ENCODE measurements at regions not wholly inside any gene's neighbourhood (a gene's known extent, or its start where the extent isn't known, plus 50 kb on each side); places are given as distances from the start of the nearest gene placed in this dataset.

DNA sequence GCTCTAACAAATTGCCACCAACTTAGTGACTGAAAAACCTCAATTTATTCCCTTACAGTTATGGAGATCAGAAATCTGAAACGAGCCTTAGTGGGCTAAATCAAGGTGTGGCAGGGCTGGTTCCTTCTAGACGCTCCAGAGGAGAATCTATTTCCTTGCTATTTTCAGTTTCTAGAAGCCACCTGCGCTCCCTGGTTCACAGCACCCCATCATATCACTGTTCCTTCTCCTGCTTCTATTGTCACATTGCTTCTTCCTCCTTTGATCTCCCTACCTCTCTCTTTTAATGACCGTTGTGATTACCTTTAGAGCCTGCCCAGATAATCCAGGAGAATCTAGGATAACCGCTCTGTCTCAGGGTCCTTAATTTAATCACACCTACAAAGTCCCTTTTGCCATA is 596.6 kb downstream of the PLCL1 start:
- H2AFZ ChIP-seq (ENCODE audit: low read depth): no peak overlapping the region
- H3K4me1 ChIP-seq (ENCODE audit: control insufficient read depth in 1 of 2, insufficient read depth in 2 of 2, low read depth in 1 of 2, low read length in 1 of 2): no peaks in the 10 kb centered on the region
- H3K9me3 ChIP-seq: no peaks in the 10 kb centered on the region
- H3F3A ChIP-seq (replicated peaks; ENCODE audit: insufficient read depth): no peaks in the 10 kb centered on the region
- H3K4me3 ChIP-seq (ENCODE audit: low read depth in 2 of 2, low read length in 1 of 2): no peak overlapping the region
- TF ChIP-seq FOXM1 (IDR thresholded peaks at IDR 0.05; ENCODE audit: low read depth) (no peak), NFIC (IDR thresholded peaks at IDR 0.05; ENCODE audit: borderline replicate concordance) (no peak), JUND (IDR thresholded peaks at IDR 0.05) (no peak), YY1 (IDR thresholded peaks at IDR 0.05; ENCODE audit: low read depth) (no peak), FOSL2 (IDR thresholded peaks at IDR 0.05; ENCODE audit: borderline replicate concordance, low read depth) (no peak), MEF2A (IDR thresholded peaks at IDR 0.05; ENCODE audit: borderline replicate concordance, low read depth) (no peak), SMC3 (IDR thresholded peaks at IDR 0.05; ENCODE audit: low read depth, low read length) (no peak), RFX5 (IDR thresholded peaks at IDR 0.05; ENCODE audit: low read length) (no peak), FOXJ3 (CRISPR knock-in tag; IDR thresholded peaks at IDR 0.05) (no peak)
- TF ChIP-seq, protein P1, sequence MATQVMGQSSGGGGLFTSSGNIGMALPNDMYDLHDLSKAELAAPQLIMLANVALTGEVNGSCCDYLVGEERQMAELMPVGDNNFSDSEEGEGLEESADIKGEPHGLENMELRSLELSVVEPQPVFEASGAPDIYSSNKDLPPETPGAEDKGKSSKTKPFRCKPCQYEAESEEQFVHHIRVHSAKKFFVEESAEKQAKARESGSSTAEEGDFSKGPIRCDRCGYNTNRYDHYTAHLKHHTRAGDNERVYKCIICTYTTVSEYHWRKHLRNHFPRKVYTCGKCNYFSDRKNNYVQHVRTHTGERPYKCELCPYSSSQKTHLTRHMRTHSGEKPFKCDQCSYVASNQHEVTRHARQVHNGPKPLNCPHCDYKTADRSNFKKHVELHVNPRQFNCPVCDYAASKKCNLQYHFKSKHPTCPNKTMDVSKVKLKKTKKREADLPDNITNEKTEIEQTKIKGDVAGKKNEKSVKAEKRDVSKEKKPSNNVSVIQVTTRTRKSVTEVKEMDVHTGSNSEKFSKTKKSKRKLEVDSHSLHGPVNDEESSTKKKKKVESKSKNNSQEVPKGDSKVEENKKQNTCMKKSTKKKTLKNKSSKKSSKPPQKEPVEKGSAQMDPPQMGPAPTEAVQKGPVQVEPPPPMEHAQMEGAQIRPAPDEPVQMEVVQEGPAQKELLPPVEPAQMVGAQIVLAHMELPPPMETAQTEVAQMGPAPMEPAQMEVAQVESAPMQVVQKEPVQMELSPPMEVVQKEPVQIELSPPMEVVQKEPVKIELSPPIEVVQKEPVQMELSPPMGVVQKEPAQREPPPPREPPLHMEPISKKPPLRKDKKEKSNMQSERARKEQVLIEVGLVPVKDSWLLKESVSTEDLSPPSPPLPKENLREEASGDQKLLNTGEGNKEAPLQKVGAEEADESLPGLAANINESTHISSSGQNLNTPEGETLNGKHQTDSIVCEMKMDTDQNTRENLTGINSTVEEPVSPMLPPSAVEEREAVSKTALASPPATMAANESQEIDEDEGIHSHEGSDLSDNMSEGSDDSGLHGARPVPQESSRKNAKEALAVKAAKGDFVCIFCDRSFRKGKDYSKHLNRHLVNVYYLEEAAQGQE (IDR thresholded peaks at IDR 0.05; ENCODE audit: low read depth, low read length): no peak
- TF ChIP-seq, protein P2, sequence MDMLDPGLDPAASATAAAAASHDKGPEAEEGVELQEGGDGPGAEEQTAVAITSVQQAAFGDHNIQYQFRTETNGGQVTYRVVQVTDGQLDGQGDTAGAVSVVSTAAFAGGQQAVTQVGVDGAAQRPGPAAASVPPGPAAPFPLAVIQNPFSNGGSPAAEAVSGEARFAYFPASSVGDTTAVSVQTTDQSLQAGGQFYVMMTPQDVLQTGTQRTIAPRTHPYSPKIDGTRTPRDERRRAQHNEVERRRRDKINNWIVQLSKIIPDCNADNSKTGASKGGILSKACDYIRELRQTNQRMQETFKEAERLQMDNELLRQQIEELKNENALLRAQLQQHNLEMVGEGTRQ (IDR thresholded peaks at IDR 0.05; ENCODE audit: borderline replicate concordance, low read depth, low read length): no peak
- TF ChIP-seq, protein P3, sequence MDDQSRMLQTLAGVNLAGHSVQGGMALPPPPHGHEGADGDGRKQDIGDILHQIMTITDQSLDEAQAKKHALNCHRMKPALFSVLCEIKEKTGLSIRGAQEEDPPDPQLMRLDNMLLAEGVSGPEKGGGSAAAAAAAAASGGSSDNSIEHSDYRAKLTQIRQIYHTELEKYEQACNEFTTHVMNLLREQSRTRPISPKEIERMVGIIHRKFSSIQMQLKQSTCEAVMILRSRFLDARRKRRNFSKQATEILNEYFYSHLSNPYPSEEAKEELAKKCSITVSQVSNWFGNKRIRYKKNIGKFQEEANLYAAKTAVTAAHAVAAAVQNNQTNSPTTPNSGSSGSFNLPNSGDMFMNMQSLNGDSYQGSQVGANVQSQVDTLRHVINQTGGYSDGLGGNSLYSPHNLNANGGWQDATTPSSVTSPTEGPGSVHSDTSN (IDR thresholded peaks at IDR 0.05): no peak
- ChIA-PET POLR2A (no interaction called here), CTCF (interaction anchor here (0.8 kb wide), 1 partner anchor 26 kb away, joined by 3 read pairs; no protein-coding TSS in a partner anchor)
- H3K27ac ChIP-seq (ENCODE audit: low read depth in 2 of 2, low read length in 1 of 2): no peak overlapping the region
- 10% methylated on average over 5 of the region's 5 CpGs for WGBS (ENCODE audit: low lambda C conversion rate)
- H3K9me2 ChIP-seq: no peaks in the 10 kb centered on the region
- no peaks in the 10 kb centered on the region for H3K36me3 ChIP-seq (replicated peaks in 1 of 2; ENCODE audit: control insufficient read depth in 1 of 2, insufficient read depth in 2 of 2, low read length in 1 of 2)
- H4K20me1 ChIP-seq (ENCODE audit: insufficient read depth): no peaks in the 10 kb centered on the region
- no peaks in the 10 kb centered on the region; the same call in 1 of the 2 replicates for H3K27me3 ChIP-seq (ENCODE audit: insufficient read depth)
- no peaks in the 10 kb centered on the region for H3K79me2 ChIP-seq (ENCODE audit: insufficient read depth)
- H3K9ac ChIP-seq: no peak overlapping the region
- no peak overlapping the region for H3K4me2 ChIP-seq
- no peak for DNase-seq

DNA sequence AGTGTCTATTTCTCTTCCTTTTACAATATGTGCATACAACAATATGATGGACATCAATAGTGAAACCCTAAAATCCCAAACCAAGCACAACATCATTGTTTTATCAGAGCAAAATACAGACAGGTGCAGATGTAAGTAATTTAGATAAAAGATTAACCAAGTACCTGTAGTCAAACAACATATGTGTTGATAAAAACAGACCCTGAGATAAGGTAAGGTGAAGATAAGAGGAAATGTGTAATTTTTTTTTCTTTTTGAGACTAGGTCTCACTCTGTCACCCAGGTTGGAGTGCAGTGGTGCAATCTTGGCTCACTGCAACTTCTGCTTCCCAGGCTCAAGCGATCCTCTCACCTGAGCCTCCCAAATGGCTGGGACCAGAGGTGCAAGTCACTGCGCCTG is 589.8 kb downstream of the PLCL1 start:
- Histone ChIP-seq H4K20me1 (ENCODE audit: insufficient read depth) (no peaks in the 10 kb centered on the region), H3K36me3 (replicated peaks in 1 of 2; ENCODE audit: control insufficient read depth in 1 of 2, insufficient read depth in 2 of 2, low read length in 1 of 2) (no peaks in the 10 kb centered on the region), H3K9ac (no peak overlapping the region), H3F3A (replicated peaks; ENCODE audit: insufficient read depth) (no peaks in the 10 kb centered on the region), H2AFZ (ENCODE audit: low read depth) (no peak overlapping the region), H3K79me2 (ENCODE audit: insufficient read depth) (no peaks in the 10 kb centered on the region), H3K4me3 (ENCODE audit: low read depth in 2 of 2, low read length in 1 of 2) (no peak overlapping the region), H3K27ac (ENCODE audit: low read depth in 2 of 2, low read length in 1 of 2) (no peak overlapping the region), H3K9me3 (no peaks in the 10 kb centered on the region), H3K27me3 (ENCODE audit: insufficient read depth) (no peaks in the 10 kb centered on the region; the same call in 1 of the 2 replicates), H3K4me2 (no peak overlapping the region), H3K4me1 (ENCODE audit: control insufficient read depth in 1 of 2, insufficient read depth in 2 of 2, low read depth in 1 of 2, low read length in 1 of 2) (no peaks in the 10 kb centered on the region), H3K9me2 (no peaks in the 10 kb centered on the region)
- 44% methylated on average over 2 of the region's 2 CpGs for WGBS (ENCODE audit: low lambda C conversion rate)
- TF ChIP-seq NFIC (IDR thresholded peaks at IDR 0.05; ENCODE audit: borderline replicate concordance): no peak
- no peak for TF ChIP-seq GABPA (IDR thresholded peaks at IDR 0.05; ENCODE audit: low read depth)
- TF ChIP-seq, protein P3 (IDR thresholded peaks at IDR 0.05): no peak
- TF ChIP-seq JUND (IDR thresholded peaks at IDR 0.05): no peak
- TF ChIP-seq RCOR1 (IDR thresholded peaks at IDR 0.05; ENCODE audit: low read length): no peak
- no peak for TF ChIP-seq CHD2 (IDR thresholded peaks at IDR 0.05; ENCODE audit: low read length, partially characterized antibody)
- no peak for DNase-seq
- CTCF ChIA-PET: no interaction called here
- POLR2A ChIA-PET: no interaction called here
